Dermis microvascular lymphatic vessel endothelial cell (primary cell): ENCODE measurements at regions not wholly inside any gene's neighbourhood (a gene's known extent, or its start where the extent isn't known, plus 50 kb on each side); places are given as distances from the start of the nearest gene placed in this dataset.
"Not testable (repeated sequence)": the region's sequence is repeated elsewhere in the genome, so short reads cannot be mapped to it uniquely, and the experiment has no call there.

Experiments
- DNase-seq, 2 donors: peaks; one replicate each; pipeline versions ENCODE4 v3.0.0 to v3.0.0-alpha.2; 2010; ENCODE audit warnings: low read depth in 2 of 2

DNA sequence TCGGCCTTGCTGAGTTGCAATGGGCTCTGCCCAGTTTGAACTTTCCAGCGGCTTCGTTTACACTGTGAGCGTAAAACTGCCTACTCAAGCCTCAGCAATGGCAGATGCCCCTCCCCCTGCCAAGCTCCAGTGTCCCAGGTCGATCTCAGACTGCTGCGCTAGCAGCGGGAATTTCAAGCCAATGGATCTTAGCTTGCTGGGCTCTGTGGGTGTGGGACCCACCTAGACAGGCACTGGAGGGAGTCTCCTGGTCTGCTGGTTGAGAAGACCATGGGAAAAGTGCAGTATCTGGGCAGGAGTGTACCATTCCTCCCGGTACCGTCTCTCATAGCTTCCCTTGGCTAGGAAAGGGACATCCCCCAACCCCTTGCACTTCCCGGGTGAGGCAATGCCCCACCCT lies 88.2 kb downstream of the KLHL28 start:
- DNase-seq = no peak

DNA sequence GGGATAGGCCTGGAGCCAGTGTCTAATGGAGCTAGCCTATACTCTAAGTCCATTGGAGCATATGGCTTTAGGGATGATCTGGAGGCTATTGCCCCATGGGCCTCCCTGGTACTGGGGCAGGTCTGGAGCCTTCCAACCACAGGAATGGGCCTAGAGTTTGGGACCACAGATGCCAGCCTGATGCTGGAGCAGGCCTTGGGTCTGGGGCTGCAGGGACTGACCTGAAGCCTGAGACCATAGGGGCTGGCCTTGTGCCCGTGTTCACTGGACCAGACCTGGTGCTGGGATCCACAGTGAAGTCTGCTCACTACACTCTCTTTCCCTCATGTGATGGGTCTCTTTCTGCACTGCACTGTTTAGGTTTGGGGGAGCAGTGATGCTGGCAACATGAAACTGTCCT lies 95.0 kb downstream of the KLHL28 start:
- DNase-seq = no peak

DNA sequence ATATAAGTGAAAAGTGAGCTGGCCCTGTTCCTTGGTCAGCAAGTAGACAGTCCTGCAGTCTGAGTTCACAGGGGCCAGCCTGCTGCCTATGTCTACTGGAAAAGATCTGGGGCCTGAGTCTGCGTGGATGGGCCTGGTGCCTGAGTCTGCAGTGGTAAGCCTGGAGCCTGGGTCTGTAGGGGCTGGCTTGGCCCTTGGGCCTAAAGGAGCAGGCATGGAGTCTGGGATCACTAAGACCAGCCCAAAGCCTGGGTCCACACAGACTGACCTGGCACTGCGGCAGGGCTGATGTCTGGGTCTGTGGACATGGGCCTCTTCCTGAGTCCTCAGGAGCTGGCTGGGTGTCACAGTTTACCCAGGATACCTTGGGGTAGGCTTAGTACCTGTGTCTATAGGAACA lies 95.4 kb downstream of the KLHL28 start:
- no peak for DNase-seq

DNA sequence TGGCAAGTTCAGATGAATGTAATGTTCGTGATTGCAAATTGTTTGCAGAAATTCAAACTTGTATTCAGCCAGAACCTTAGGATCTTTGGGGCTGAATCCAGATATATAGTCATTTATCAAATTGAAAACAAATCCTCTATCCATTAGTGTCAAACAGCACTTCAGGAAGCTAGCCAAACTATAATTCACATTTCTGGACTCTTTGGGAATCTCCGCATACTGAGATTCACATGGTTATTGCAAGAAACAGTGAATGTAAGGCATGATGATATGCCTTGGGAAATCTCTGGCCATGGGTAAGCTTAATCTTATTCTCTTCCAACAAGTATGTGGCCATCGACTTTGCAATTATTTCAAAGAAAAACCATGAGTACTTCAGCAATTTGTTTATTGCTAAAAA lies 98.5 kb downstream of the KLHL28 start:
- no peak for DNase-seq

DNA sequence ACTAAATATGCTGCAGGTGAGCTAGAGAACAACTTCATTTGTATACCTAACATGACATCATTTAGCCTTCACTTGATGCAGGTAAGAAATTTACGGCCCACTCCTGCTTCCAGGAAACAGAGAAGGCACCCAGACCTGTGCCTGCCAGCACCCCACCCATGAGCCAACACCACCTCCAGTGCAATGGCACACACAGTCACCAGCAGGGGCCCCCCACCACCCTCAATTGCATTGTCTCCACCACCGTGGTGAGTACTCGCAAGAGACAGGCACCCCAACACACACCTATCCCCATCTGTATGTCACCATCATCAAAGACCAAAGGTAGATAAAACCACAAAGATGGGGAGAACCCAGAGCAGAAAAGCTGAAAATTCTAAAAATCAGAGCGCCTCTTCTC lies 107.6 kb downstream of the KLHL28 start:
- no peak for DNase-seq

DNA sequence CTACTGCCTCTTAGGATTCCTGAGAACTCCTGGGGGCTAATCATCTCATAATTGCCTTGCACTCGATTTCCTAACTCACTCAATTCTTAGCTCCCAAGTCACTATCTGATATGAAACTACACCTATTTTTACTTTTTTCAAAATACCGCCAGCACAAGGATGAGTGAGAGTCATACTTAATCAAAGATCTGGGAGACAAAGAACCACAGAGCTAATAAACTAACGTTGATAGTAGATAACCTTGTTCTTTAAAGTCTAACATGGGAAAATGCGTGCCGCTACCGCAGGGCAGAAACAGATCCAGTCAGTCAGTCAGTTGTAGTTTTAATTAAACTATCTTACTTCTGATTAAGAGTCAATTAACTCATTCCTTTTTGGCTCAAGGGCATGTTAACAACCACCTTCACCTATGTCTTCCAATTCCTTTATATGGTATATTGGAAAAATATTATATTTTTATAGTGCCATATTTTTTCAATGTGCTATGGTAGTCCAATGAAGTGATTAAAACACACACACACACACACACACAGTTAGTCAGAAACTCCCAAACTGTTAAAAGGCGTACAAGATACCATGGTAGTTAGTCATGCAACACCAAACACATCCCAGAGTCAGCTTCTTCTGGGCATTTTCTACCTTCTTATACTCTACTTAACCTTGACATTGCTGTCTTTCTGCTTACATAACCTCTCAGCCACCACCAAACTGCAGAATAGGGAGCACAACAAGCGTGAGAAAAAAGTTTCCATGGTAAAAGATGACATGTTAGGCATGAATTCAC lies 114.0 kb downstream of the KLHL28 start:
- DNase-seq = no peak

DNA sequence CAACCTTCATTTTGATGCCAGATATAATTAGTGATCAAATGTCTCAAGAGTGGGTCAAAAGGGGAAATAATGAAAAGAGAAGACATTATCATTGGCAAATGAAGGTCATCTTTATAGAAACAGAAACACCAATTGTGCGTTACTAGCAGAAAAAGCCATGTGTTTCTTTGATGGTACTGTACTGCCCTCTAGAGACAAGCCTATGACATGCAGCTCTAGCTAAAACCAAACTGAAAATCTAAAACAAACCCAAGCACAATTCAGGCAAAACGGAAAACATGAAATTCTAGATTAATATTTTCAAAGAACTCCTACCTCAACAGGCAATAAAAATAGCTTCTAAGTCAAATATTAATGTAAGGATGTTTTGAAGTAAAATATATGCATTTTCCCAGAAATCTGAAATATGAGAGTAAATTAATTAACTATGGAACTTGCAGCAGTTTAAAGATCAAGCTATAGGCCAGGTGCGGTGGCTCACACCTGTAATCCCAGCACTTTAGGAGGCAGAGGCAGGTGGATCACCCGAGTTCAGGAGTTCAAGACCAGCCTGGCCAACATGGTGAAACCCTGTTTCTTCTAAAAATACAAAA lies 115.4 kb downstream of the KLHL28 start:
- DNase-seq = peak; percentile 16 to 40

DNA sequence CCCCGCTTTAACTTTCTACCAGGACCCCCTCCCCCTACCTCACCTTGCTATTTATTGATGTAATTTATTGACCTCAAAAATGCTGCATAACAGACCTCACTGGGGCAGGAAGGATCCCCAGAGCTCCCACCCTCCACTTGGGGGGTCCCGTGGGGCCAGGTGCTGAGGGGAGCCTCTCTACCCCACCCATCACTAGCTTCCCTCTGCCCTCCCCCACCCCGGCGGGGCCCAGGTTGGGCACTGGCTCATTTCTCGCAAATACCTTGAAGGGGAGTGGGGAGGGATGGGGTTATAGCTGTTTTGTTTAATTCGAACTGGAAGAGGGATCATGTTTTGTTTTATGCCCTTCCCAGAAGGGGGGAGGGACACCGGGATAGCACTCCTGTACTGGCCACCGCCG lies 125.8 kb downstream of the KLHL28 start:
- not testable (repeated sequence) for DNase-seq

DNA sequence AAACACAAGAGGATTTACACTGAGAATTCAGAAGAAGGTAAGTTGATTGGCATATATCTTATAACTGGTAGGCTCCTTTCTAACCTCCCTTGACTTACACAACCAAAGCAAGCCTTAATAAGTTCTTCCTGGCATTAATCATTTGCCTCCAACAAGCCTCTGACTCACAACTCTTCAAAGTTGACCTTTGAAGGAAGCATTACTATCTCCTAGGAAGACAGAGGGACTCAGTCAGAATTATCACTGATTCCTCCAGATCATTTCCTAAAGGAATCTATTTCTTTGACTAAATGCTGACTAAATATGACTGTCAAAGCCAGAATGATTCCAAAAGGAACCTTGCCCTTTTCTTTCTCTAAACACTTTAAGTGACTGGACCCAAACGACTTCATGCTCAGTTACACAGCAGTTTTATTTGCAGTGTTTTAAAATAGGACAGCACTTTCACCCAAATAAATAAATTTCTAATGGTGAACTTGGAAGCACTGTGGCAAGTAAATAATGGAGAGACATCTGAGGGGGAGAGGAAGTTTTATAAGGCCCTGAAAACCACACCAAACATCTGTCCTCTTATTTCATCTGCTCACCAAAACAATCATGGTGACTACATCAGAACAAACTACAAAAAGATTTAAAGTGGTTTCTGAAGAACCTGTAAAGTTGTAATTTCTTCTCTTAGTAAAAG lies 128.2 kb downstream of the KLHL28 start:
- DNase-seq = no peak

DNA sequence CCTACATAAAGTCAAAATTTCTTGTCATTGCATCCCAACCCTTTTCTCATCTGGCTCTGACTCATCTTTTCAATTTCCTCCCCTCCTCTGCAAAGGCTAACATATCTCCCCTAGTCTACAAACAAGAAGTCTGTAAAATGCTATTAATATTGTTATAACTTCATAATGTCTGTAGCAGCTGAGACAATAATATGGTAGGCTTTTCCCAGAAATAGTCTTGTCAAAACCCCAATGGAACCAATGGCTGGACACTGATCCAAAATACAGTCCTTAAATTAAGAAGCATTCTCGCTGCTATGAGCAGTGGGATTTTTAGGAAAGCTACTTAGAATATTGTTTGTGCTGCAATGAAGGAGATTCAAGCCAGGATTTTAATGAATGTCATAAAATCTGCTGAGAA lies 131.4 kb downstream of the KLHL28 start:
- DNase-seq = no peak

DNA sequence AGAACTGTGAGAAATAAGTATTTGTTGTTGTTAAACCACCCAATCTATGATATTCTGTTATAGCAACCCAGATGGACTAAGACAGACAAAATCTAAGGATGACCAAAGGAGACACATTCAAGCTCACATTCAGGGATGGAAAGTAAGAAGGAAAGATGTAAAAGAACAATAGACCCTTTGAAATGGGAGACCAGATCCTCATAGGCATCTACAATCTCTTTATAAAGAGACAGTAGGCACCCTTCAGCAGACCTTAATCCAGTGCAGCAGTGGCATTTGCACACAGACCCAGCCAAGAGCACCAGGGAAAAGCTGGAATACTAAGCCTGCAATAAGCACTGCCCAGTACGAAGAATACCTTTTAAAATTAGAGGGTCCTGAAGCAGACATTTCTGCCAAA lies 132.7 kb downstream of the KLHL28 start:
- DNase-seq = no peak

DNA sequence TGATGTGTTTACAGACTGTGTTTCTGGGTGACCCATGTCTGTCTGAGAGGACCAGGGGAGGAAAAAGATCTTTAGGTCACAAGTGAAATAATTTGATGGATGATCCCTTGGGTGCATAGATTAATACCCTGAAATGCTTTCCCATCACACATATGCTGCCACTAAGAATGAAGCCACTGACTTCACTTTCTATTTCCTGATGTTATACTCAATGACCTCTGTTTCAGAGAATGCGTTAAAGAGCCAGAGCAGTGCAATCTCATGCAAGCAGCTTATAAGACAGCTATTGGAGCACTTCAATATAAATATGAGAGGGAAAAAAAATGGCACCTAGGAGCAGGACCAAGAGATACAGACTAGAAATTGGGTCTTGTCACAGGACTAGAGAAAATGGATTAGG lies 133.7 kb downstream of the KLHL28 start:
- DNase-seq = no peak

DNA sequence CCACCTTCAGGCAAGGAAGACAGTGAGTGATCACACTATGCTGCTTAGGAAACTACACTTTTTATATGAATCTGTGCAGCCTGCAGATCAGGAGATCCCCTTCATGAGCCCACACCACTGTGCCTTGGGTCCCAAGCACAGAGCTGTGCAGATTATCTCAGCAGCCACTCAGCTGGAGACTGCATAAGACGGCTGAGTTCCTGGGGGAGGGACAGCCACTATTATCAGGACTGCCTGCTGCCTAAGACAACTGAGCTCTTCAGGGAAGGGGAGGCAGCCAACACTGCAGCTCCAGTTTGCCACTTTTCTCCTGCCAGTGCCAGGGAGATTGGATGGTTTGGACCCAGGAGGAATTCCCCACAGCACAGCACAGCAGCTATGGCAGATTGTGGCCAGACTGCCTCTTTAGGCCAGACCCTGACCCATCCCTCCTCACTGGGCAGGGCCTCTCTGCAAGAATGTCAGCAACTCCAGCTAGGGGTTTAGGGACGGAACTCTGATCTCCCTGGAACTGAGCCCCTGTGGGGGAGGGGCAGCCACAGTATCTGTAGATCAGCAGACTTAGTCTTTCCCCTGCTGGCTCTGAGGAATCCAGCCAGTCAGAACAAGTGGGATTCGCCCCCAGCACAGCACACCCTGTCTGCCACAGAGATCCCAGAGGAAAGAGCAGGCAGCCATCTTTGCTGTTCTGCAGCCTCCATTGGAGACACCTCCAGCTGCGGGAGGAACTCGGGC lies 141.3 kb downstream of the KLHL28 start:
- DNase-seq = no peak

DNA sequence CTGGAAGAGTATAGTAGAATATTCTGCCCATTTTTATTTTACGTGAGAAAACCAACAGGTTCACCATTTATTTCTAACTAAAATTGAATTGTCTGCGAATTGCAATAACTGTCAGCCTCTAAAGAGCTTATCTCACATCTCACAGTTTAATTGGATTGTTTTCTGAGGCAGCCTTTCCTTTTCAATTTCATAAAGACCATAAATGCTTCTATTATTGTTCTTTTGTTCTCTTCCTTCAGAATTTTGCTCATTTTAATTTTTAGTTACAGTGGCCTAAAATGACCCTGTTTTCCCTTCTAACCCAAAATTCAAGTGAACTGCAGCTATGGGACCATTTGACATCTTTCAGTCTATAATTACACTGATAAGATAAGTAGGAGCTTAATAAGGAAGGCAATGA lies 147.6 kb downstream of the KLHL28 start:
- no peak for DNase-seq

DNA sequence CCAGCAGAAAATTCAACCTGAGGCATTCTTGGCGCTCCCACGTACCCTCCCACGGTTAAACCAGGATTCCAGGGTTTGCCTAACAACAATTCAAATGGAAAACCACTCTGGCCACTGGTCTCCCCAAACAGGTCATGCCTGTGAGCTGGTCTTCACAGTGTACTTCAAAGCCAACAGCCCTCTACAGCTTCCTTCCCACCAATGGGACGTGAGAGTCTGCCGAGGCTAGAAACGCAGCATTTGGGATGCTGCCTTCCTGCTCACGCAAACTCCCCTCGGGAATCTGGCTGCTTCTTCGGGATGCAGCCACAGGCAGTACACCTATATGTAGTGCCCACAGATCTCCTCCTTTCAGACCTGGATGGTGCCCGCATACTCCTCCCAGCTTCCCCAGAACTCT lies 149.1 kb downstream of the KLHL28 start:
- no peak for DNase-seq

DNA sequence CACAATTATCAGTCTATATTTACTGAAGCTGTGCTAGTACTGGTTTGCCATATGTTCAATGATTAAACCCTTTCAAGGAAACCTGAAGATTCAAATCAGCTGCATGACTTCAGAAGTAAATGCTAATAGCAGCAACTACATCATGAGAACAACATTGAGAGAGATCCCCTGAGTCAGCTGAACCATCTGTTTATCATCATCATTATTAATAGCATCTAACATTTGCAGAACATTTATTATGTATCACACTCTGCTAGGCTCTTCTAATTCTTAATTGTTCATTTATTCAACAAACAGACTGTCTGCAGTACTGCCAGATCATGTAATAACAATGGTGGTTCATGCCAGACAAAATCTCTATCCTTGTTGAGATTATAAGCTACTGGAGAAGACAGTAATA lies 157.4 kb downstream of the KLHL28 start:
- DNase-seq = no peak

DNA sequence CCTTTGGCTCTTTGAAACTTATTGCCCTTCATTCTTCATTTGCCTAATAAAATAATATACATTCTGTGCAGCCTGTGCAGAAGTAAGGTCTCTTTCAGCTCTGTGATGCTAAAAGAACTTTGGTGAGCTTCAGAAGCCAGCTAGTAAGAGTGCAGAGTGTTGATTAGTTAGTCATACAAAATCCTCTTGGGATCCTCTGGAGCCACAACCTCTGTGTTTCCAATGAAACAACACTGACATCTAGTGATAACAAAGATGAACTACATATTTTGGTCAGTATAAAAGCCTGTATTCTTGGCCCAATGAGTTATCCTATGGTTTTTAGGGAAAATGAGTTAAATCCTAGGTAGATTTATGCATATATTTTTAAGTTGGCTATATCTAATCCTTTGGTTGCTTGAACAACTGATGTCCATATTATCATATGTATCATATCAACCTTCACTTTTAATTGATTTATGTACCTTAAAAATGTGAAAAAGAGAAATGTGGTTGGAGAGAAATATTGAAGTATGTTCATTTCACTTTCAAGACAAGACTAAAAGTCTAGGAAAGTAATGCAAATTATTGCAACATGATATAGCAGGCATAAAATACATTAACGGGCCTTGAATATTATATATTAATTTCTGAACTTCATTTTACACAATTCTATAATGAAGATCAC lies 158.4 kb downstream of the KLHL28 start:
- DNase-seq = peak; percentile 31 to 57

DNA sequence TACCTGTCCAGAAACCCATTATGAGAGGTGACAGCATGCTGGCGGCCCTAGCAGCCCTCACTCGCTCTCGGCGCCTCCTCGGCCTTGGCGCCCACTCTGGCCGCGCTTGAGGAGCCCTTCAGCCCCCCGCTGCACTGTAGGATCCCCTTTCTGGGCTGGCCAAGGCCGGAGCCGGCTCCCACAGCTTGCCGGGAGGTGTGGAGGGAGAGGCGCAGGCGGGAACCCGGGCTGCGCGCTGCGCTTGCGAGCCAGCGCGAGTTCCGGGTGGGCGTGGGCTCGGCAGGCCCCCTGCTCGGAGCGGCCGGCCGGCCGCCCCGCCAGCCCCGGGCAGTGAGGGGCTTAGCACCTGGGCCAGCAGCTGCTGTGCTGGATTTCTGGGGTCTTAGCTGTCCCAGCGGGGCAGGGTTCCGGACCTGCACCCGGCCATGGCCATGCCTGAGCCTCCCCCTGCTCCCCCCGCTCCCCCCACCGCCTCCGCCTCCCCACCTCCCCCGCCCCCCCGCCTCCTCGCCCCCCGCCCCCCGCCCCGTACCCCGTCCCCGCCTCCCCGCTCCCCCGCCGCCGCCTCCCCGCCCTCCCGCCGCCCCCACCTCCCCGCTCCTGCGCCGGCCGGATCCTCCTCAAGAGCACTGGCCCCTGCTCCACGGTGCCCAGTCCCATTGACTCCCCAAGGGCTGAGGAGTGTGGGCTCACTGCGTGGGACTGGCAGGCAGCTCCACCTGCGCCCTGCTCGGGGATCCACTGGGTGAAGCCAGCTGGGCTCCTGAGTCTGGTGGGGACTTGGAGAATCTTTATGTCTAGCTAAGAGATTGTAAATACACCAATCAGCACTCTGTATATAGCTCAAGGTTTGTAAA lies 163.1 kb downstream of the KLHL28 start:
- DNase-seq = no peak

DNA sequence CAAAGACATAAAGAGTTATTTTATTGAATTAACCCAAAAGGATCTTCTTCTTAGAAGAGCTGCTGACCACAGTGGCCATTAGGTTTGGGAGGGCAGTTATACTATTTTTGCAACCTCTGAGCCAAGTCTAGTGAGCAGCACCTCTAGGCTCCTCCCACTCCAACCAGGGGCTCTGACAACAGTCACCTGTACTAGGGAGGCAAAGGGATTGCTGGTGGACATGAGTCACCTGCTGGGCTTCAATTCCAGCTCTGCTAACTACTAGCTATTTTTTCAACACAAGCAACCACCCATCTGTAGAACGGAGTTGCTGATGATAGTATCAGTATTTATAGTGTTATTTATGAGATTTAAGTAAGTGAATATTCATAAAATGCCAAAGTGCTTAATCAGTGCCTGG lies 166.0 kb downstream of the KLHL28 start:
- DNase-seq = no peak

DNA sequence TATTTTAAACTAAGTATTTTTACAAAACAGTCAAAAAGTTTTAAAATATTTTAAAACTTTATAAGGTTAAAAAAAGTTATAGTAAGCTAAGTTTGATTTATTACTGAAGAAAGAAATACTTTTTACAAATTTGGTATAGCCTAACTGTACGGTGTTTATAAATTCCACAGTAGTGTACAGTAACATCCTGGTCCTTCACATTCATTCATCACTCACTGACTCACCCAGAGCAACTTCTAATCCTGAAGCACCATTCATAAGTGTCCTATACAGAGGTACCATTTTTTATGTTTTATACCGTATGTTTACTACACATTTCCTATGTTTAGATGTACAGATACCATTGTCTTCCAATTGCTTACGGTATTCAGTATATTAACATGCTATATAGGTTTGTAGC lies 170.0 kb downstream of the KLHL28 start:
- no peak for DNase-seq

DNA sequence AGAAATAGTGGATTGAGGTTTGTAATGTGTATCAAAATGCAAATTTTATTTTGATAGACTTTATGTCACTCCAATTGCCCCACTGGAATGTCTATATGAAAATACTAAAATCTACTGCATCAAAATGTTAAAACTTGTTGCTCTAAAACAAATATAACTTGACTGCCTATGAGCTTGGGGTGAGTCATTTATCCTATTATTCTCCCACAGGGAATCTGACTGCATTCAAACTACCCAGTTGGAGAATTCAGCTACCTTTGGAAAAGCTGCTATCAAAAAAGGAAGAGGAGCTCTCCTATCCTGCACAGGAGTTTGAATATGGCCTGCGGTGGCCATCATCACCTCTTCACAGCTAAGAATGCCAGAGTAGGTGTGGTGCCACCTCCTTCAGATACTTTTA lies 173.1 kb downstream of the KLHL28 start:
- no peak for DNase-seq
